ENCODE measurements at regions not wholly inside any gene's neighbourhood (a gene's known extent, or its start where the extent isn't known, plus 50 kb on each side); places are given as distances from the start of the nearest gene placed in this dataset.

DNA sequence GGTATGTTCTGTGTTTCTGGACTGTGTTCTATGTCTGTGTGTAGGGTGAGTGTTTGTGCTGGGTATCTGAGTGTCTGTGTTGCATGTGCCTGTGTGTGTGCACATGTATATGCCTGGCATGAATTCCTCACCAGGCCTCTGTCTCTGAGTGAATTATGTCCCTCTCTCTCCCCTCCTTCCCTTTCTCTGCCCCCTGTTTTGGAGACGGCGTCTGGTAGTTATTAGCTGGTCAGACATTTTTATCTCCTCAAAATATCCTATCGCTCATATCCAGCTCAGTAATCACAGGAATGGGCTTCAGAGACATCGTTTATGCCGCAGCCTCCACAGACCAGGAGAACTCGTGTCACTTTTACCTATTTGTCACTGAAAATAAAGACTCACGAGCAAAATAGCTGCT, 483.2 kb upstream of the BRINP1 start:
- H3K4me3 ChIP-seq (ENCODE audit: control insufficient read depth, low read depth, low read length) = no peak overlapping the region
- TF ChIP-seq, protein P1, sequence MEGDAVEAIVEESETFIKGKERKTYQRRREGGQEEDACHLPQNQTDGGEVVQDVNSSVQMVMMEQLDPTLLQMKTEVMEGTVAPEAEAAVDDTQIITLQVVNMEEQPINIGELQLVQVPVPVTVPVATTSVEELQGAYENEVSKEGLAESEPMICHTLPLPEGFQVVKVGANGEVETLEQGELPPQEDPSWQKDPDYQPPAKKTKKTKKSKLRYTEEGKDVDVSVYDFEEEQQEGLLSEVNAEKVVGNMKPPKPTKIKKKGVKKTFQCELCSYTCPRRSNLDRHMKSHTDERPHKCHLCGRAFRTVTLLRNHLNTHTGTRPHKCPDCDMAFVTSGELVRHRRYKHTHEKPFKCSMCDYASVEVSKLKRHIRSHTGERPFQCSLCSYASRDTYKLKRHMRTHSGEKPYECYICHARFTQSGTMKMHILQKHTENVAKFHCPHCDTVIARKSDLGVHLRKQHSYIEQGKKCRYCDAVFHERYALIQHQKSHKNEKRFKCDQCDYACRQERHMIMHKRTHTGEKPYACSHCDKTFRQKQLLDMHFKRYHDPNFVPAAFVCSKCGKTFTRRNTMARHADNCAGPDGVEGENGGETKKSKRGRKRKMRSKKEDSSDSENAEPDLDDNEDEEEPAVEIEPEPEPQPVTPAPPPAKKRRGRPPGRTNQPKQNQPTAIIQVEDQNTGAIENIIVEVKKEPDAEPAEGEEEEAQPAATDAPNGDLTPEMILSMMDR (conservative IDR thresholded peaks at IDR 0.05; ENCODE audit: control insufficient read depth, insufficient read depth, low read depth, low read length) = no peak
- no peak for DNase-seq (ENCODE audit: low read depth)

DNA sequence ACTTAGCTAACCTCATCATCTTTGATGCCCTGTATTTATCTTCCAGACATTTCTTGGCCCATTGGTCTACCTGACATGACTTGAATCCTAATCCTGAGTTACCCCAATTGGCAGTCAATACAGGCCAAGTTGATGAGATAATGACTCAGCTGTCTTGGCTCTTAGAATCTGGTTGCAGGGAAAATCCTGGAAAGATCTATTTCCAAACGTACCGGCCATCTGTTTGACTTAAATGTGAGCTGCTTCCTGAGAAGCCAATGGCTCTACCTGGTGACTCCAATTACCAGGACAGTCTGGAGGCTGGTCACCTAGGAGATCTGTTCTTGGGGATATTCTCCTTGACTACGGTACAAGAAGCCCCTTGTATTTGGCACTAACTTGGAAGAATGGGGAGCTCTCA, 475.2 kb upstream of the BRINP1 start:
- no peak overlapping the region for H3K4me3 ChIP-seq (ENCODE audit: control insufficient read depth, low read depth, low read length)

DNA sequence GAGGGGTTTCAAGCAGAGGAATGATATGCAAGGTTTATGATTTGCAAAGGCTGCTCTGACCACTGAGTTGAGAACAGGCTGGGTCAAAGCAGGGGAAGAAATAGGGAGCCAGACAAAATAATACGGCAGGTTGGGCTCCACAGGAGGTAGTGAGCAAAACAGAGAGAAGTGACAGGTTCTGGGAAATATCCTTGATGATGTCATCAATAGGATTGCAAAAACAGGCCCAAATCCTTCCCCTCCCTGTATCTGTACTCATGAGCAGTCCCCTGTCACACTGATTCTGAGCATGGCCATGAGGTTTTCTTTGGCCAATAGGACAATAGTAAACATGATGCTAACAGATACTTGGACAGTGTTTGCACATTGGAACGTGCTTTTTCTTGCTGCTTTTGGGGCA, 471.8 kb upstream of the BRINP1 start:
- no peak overlapping the region for H3K4me3 ChIP-seq (ENCODE audit: control insufficient read depth, low read depth, low read length)
- no peak for DNase-seq (ENCODE audit: low read depth)
- TF ChIP-seq, protein P1 (conservative IDR thresholded peaks at IDR 0.05; ENCODE audit: control insufficient read depth, insufficient read depth, low read depth, low read length) = no peak

More for the DNA sequence above, 475.2 kb upstream of the BRINP1 start:
- DNase-seq (ENCODE audit: low read depth) = no peak
- TF ChIP-seq, protein P1 (conservative IDR thresholded peaks at IDR 0.05; ENCODE audit: control insufficient read depth, insufficient read depth, low read depth, low read length) = no peak

DNA sequence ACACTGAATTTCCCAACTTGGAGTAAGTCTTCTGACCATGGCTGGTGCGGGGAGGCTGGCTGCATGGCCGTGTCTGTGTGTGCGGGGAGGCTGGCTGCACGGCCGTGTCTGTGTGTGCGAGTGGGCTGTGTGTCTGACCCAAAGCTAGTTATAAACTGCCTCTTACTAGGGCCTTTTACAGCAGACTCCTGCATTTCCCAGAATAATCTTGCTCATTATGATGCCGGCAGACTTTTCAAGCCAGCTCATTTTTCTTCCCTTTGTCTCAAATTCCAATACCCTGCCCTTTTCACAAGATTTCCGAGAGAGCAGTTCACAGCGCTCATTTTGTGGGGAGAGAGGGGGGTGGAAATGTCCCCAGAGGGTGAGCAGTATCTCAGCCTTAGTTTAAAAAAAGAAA, 470.7 kb upstream of the BRINP1 start:
- no peak overlapping the region for H3K4me3 ChIP-seq (ENCODE audit: control insufficient read depth, low read depth, low read length)
- TF ChIP-seq, protein P1 (conservative IDR thresholded peaks at IDR 0.05; ENCODE audit: control insufficient read depth, insufficient read depth, low read depth, low read length) = no peak
- no peak for DNase-seq (ENCODE audit: low read depth)

DNA sequence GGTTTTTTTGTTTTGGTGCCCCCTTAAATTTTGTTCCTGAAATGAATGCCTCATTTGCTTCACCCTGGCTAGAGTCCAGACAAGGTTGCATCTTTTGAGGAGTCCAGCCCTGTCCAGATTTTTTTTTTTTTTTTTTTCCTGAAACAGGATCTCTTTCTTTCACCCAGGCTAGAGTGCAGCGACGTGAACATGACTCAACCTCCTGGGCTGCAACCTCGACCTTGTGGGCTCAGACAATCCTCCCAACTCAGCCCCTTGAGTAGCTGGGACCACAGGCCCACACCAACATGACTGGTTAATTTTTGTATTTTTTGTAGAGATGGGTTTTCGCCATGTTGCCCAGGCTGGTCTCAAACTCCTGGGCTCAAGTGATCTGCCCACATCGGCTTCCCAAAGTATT, 469.0 kb upstream of the BRINP1 start:
- H3K4me3 ChIP-seq (ENCODE audit: control insufficient read depth, low read depth, low read length) = no peak overlapping the region
- no peak for DNase-seq (ENCODE audit: low read depth)
- TF ChIP-seq, protein P1 (conservative IDR thresholded peaks at IDR 0.05; ENCODE audit: control insufficient read depth, insufficient read depth, low read depth, low read length) = no peak

DNA sequence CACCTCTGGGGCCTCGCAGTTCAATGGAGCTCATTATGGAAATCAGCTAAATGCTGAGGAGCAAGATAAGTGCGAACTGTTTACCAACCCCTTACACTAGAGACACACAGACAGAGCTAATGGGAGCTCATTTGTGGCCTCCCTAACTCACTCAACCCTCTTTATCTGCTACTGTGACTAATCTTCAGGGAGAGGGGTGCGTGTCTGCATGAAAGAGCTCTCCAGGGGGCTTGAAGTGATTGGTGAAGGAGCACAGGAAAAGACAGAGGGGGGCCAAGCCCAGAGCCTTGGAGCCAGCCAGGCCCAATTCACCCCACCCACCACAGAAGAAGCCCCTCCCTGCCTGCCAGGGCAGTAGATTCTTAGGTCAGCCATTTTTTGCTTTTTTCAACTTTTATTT, 466.8 kb upstream of the BRINP1 start:
- TF ChIP-seq, protein P1 (conservative IDR thresholded peaks at IDR 0.05; ENCODE audit: control insufficient read depth, insufficient read depth, low read depth, low read length) = no peak

DNA sequence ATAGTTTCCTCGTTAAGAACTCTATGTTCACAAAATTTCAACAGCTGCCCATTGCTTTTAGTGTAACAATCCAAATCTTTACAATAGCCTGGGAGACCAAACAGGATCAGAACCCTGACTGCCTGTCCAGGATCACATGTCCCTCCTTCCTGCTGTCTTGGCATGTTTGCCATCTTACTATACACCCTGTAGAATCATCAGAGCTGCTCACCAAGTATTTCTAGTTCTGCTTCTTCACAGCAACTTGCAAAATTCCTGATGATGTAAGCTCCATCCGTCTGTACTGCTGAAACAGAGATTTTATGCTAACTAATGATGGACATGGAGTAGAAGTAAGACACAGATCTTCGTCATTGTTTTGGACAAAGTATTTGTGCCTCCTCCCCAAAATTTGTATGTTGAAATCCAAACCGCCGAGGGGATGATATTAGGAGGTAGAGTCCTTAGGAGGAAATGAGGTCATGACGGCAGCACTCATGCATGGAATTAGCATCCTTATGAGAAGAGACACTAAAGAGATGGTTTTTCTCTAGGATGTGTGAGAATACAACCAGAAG, 464.9 kb upstream of the BRINP1 start:
- DNase-seq (ENCODE audit: low read depth) = no peak
- TF ChIP-seq, protein P1 (conservative IDR thresholded peaks at IDR 0.05; ENCODE audit: control insufficient read depth, insufficient read depth, low read depth, low read length) = no peak
- H3K4me3 ChIP-seq (ENCODE audit: control insufficient read depth, low read depth, low read length) = no peak overlapping the region

More for the DNA sequence above, 466.8 kb upstream of the BRINP1 start:
- no peak overlapping the region for H3K4me3 ChIP-seq (ENCODE audit: control insufficient read depth, low read depth, low read length)
- DNase-seq (ENCODE audit: low read depth) = no peak

Data from fibroblast of mammary gland (primary cell).